GM12874 (cell line): ENCODE measurements at regions not wholly inside any gene's neighbourhood (a gene's known extent, or its start where the extent isn't known, plus 50 kb on each side); places are given as distances from the start of the nearest gene placed in this dataset.

ENCODE experiments used
- CTCF ChIP-seq: IDR thresholded peaks from 2 replicates; pipeline ENCODE4 v1.5.1; 2011; ENCODE audit warnings: low read depth, mild to moderate bottlenecking, control low read depth, low read length, moderate library complexity; ENCODE audit not compliant: insufficient read depth

DNA sequence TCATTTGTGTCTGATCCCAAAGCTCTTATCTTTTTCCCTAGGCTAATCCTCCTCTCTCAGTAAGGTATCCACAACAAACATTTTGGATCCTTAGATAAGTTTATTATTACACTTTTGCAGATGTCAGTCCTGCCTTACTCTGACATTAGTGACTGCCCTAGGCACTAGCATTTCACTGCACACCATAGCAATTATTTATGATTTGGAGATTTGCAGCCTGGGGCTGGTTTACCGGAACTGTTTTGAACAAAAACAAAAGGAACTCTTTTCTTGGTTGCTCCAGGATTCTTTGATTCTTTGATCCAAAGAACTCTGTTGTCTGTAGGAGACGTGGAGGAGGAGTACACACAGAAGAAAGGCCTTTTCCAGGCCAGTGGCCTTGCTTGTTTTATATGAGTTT, 80.4 kb downstream of the EDNRB start:
- TF ChIP-seq CTCF: no peak

DNA sequence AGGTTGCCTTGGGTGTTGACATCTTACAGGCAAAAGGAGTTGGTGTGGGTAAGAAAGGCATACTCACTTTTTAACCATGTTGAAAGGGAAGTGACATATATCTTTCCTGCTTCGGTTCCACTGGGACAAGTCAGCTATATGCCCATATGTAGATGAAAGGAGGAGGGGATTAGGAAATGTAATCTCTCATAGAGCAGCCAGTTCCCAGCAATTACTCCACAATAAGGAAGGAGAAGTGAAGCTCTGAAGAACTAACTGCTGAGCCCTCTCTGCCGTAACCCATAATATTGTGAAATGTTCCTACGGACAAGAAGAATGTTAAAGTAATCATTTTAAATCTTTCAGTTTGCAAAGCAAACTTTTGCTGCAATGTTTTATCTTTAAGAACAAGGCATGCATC, 82.2 kb downstream of the EDNRB start:
- TF ChIP-seq CTCF: no peak

GRCh38 chr13:77833331-77833863, 85.2 kb downstream of the EDNRB start:
- TF ChIP-seq CTCF: no peak

DNA sequence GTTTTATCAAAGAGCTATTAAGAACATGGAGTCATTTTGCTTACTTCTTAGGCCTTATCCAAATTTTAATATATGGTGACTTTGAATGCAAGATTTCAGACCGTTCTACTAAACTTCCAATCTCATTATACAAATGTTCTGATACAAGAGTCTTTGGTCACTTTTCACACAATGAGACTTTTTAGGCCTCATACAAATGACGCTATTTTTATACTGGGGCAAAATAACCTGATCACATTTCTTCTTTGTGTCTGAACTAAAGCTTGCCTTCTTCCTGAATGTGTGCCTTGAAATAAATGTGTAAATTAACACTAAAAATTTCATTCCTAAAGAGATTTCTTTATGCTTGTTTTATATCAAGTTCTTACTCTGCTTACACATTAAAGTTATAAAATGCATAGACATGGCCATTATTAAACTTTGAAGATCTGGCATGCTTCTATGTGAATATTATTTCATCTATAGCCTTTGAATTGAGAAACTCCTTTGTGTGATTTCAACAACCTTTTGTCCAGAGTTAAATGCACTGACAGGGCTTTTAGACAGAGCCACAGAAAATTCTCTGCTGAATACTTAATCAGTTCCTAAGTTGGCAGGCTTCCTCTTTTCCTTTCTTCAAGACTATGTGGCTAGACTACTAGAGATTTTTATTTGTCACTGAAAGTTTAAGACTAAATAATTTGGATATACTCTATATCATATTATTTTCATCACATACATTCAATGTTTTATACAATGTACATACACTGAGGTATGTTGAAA, 86.1 kb downstream of the EDNRB start:
- no peak for TF ChIP-seq CTCF

- no peak for TF ChIP-seq CTCF
Measured at GRCh38 chr13:77831866-77832265, 86.8 kb downstream of the EDNRB start.

- no peak for TF ChIP-seq CTCF
Measured at GRCh38 chr13:77829963-77830362, 88.7 kb downstream of the EDNRB start.

DNA sequence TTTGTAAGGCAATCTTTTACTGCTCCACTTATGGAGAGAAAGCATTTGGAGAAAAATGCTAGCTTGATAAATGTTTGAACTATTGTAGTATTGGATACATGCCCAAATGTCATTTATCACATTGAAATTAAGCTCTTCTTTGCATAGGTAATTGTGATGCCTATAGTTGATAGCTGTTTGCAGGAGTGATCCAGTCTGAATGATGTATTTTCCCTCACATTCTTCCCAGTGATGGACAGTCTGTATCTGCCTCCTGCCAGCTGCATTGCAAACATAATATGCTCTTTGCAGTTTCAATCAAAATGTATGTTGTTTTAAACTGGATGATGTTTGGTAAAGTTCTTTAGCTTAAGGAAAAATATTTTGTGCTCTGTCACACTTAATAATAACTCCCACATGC, 89.8 kb downstream of the EDNRB start:
- TF ChIP-seq CTCF: no peak

GRCh38 chr13:77827332-77827731, 91.3 kb downstream of the EDNRB start:
- no peak for TF ChIP-seq CTCF
